ENCODE measurements at regions not wholly inside any gene's neighbourhood (a gene's known extent, or its start where the extent isn't known, plus 50 kb on each side); places are given as distances from the start of the nearest gene placed in this dataset.

DNA sequence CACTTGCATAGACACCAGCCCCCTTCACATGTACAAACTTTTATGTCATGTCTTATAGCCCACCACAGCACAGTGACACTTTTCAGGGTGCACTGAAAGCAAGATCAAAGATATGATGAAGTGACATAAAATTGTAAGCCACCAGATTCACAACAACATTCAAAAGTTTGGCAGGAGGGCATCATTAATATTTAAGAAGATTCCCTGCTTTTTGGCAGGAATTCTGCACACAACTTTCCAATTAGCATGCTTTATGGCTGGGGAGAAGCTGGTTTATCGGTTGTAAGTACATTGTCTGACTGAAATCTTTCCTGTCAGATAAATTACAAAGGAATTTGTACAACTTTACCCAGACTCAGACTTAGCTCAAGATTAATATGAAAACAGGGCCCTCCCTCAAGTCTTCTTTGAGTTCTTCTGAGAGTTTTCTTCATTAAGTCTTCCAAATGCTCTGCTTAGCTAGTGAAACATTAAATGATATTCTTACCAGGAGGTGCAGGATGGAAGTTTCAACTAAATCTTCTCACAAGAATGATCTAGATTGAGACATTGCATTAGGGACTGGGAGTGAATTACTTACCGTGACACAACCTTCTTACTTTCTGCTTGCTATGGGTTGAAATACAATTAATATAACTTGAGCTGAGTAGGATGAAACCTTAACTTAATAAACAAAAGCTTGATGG lies 523.8 kb downstream of the PPARGC1A start:
- Mint-ChIP-seq H3K36me3 (ENCODE audit: insufficient read depth) (no peaks in the 10 kb centered on the region), H3K4me3 (ENCODE audit: low read depth) (no peak overlapping the region), H3K27me3 (no peaks in the 10 kb centered on the region), H3K4me1 (ENCODE audit: low read depth) (peaks cover 8% of the 10 kb centered on the region), H3K9me3 (ENCODE audit: low read depth) (no peaks in the 10 kb centered on the region), H3K27ac (no peak overlapping the region)
- DNase-seq (ENCODE audit: low spot score, unreplicated experiment), result no peak
- TF ChIP-seq CTCF (IDR thresholded peaks at IDR 0.05; ENCODE audit: unreplicated experiment), result no peak

DNA sequence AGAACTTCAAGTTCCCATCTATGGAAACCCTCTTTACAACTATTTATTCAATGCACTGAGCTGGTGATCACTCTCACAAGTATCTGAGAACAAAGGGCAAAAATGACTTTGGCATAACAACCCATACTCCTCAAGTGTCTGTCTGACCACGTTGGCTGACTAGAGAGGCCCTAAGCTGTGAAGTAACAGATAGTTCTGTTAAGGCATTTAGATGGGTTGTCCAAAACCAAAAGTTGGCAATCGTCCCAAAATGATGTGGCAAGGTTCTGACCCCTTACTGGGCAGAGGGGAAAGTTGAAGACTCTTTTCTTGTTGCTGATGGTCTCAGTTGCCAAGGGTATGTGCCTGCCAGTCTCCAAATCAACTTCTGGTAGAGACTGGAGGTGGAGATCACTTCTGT lies 524.8 kb downstream of the PPARGC1A start:
- Mint-ChIP-seq H3K27me3 (no peaks in the 10 kb centered on the region), H3K4me1 (ENCODE audit: low read depth) (peaks cover 8% of the 10 kb centered on the region), H3K9me3 (ENCODE audit: low read depth) (no peaks in the 10 kb centered on the region), H3K27ac (no peak overlapping the region), H3K36me3 (ENCODE audit: insufficient read depth) (no peaks in the 10 kb centered on the region), H3K4me3 (ENCODE audit: low read depth) (no peak overlapping the region)
- TF ChIP-seq CTCF (IDR thresholded peaks at IDR 0.05; ENCODE audit: unreplicated experiment), result no peak
- no peak for DNase-seq (ENCODE audit: low spot score, unreplicated experiment)

DNA sequence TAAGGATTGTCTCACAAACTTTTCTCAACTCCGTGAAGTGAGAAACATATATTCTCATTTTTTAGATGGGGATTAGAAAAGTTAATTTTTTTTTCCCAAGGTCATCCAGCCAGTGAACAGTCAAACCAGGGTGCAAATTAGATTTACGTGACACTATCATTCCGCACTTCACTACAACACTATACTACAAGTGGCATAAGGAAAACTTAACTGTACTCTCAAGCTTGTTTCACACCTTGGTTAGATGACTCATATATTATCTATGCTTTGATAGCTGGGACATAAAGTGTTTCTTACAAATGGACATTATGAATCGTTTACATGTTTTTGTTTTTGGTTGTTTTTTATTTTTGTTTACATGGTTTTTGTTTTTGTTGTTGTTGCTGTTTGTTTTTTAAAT lies 525.7 kb downstream of the PPARGC1A start:
- no peak overlapping the region for H3K4me3 Mint-ChIP-seq (ENCODE audit: low read depth)
- DNase-seq (ENCODE audit: low spot score, unreplicated experiment), result no peak
- TF ChIP-seq CTCF (IDR thresholded peaks at IDR 0.05; ENCODE audit: unreplicated experiment), result no peak
- H3K27me3 Mint-ChIP-seq, result no peaks in the 10 kb centered on the region
- H3K36me3 Mint-ChIP-seq (ENCODE audit: insufficient read depth), result no peaks in the 10 kb centered on the region
- peaks cover 6% of the 10 kb centered on the region for H3K4me1 Mint-ChIP-seq (ENCODE audit: low read depth)
- no peaks in the 10 kb centered on the region for H3K9me3 Mint-ChIP-seq (ENCODE audit: low read depth)
- no peak overlapping the region for H3K27ac Mint-ChIP-seq

DNA sequence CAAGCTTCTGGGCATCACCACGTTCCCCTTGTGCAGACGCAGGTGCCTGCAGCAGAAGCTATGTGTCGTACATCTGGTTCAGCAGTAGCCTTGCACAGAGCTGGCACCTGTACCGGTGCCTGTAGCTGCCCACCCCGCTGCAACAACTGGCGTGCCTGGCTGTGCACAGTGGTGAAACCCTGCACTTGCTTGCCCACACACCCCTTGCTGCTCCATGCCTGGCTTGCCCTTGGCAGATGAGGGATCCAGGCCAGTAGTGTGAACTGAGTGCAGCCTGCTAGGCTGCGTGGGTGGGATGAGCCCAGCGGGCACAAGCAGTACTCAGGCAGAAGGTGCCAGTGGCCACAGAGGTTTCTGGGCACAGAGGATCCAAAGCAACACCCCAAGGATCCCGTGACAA lies 528.4 kb downstream of the PPARGC1A start:
- Mint-ChIP-seq H3K4me1 (ENCODE audit: low read depth) (no peaks in the 10 kb centered on the region), H3K36me3 (ENCODE audit: insufficient read depth) (no peaks in the 10 kb centered on the region), H3K27ac (no peak overlapping the region), H3K4me3 (ENCODE audit: low read depth) (no peak overlapping the region), H3K9me3 (ENCODE audit: low read depth) (no peaks in the 10 kb centered on the region), H3K27me3 (no peaks in the 10 kb centered on the region)
- no peak for DNase-seq (ENCODE audit: low spot score, unreplicated experiment)
- no peak for TF ChIP-seq CTCF (IDR thresholded peaks at IDR 0.05; ENCODE audit: unreplicated experiment)

DNA sequence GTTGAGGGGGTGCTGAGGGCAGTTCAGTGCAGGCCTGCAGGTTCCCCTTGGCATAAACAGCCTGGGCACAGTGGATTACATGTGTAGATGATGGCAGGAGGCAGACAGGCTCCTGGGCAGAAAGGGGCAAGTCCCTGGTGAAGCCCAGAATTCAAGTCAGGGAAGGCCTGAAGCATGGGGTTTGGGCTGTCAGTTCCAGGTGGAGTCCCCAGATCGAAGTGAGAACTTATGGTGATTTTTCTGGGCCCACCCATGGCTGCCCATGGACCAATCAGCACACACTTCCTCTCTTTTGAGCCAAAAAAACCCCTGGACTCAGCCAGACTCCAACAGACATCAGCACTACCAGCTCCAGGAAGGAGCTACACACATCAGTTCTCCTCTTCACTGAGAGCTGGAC lies 529.1 kb downstream of the PPARGC1A start:
- Mint-ChIP-seq H3K4me1 (ENCODE audit: low read depth) (no peaks in the 10 kb centered on the region), H3K27me3 (no peaks in the 10 kb centered on the region), H3K9me3 (ENCODE audit: low read depth) (no peaks in the 10 kb centered on the region), H3K27ac (no peak overlapping the region), H3K36me3 (ENCODE audit: insufficient read depth) (no peaks in the 10 kb centered on the region), H3K4me3 (ENCODE audit: low read depth) (no peak overlapping the region)
- no peak for DNase-seq (ENCODE audit: low spot score, unreplicated experiment)
- TF ChIP-seq CTCF (IDR thresholded peaks at IDR 0.05; ENCODE audit: unreplicated experiment), result no peak

Measured in progenitor cell of endocrine pancreas (in vitro differentiated cells).